ENCODE measurements at regions not wholly inside any gene's neighbourhood (a gene's known extent, or its start where the extent isn't known, plus 50 kb on each side); places are given as distances from the start of the nearest gene placed in this dataset.

GRCh38 chr5:86074297-86074696, 543.4 kb upstream of the COX7C start:
- no peaks in the 10 kb centered on the region for H3K9me3 ChIP-seq (ENCODE audit: low read depth)
- no peaks in the 10 kb centered on the region for H3K27me3 ChIP-seq
- H3K36me3 ChIP-seq (replicated peaks; ENCODE audit: insufficient read depth, low read depth) = no peaks in the 10 kb centered on the region
- no peaks in the 10 kb centered on the region for H3K9me2 ChIP-seq (replicated peaks; ENCODE audit: insufficient read depth)
- WGBS (ENCODE audit: low lambda C conversion rate, missing lambda C conversion rate) = 85% methylated on average over 3 of the region's 3 CpGs
- no peak overlapping the region for H3K4me2 ChIP-seq
- H3K79me2 ChIP-seq = no peaks in the 10 kb centered on the region
- H3K27ac ChIP-seq = no peak overlapping the region
- TF ChIP-seq EZH2phosphoT487 (IDR thresholded peaks at IDR 0.05; ENCODE audit: low read depth, severe bottlenecking, unreplicated experiment) = no peak
- no peak for TF ChIP-seq EZH2 (IDR thresholded peaks at IDR 0.05; ENCODE audit: borderline replicate concordance)
- no peak for TF ChIP-seq CTCF (IDR thresholded peaks at IDR 0.05; ENCODE audit: poor library complexity)
- H3K4me1 ChIP-seq (ENCODE audit: insufficient read depth) = no peaks in the 10 kb centered on the region
- H4K20me1 ChIP-seq (ENCODE audit: insufficient read depth, poor library complexity, severe bottlenecking) = no peaks in the 10 kb centered on the region
- no peak for DNase-seq (ENCODE audit: low spot score)
- no peak overlapping the region for H3K4me3 ChIP-seq
- no peak overlapping the region for H2AFZ ChIP-seq

DNA sequence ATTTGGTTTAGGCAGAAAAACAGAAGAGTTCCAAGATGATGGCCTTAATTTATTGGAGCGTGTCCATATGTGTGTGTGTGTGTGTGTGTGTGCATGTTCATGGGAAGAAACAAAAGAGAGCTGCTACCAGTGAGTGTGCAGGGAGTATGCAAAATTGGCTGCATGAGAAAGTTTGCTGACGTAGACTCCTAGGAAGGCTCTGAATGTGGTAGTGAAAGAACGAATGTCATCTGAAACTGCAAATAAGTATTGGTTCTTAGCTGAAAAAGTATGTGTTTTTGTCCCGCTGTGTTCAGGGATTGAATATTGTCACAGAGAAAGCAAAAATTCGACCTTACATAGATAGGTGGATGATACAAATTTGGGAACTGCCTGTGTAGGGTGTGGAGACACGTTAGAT, 542.6 kb upstream of the COX7C start:
- Histone ChIP-seq H3K79me2 (no peaks in the 10 kb centered on the region), H3K27me3 (no peaks in the 10 kb centered on the region), H4K20me1 (ENCODE audit: insufficient read depth, poor library complexity, severe bottlenecking) (no peaks in the 10 kb centered on the region), H3K4me2 (no peak overlapping the region), H3K4me3 (no peak overlapping the region), H3K36me3 (replicated peaks; ENCODE audit: insufficient read depth, low read depth) (no peaks in the 10 kb centered on the region), H3K4me1 (ENCODE audit: insufficient read depth) (no peaks in the 10 kb centered on the region), H3K27ac (no peak overlapping the region), H3K9me2 (replicated peaks; ENCODE audit: insufficient read depth) (no peaks in the 10 kb centered on the region), H2AFZ (no peak overlapping the region), H3K9me3 (ENCODE audit: low read depth) (no peaks in the 10 kb centered on the region)
- no peak for TF ChIP-seq EZH2phosphoT487 (IDR thresholded peaks at IDR 0.05; ENCODE audit: low read depth, severe bottlenecking, unreplicated experiment)
- TF ChIP-seq EZH2 (IDR thresholded peaks at IDR 0.05; ENCODE audit: borderline replicate concordance) = no peak
- no peak for TF ChIP-seq CTCF (IDR thresholded peaks at IDR 0.05; ENCODE audit: poor library complexity)
- 93% methylated on average over 6 of the region's 6 CpGs for WGBS (ENCODE audit: low lambda C conversion rate, missing lambda C conversion rate)
- no peak for DNase-seq (ENCODE audit: low spot score)

DNA sequence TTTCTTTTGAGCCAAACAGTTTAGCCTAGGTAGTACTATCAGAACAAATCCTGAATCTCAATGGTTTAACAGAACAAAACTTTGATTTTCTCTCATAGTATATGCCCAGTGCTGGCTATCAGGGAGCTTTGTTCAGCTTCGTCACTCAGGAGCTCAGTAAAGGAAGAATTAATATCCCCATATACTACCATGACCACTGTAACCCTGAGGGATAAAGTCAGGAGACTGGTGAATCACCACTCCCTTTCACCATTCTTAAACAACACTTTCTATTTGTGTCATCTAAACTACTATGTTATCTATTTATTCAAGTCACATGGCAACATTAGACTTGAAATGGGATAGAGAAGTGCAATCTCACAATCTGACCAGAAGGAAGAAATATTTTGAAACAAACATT, 522.6 kb upstream of the COX7C start:
- no peaks in the 10 kb centered on the region for H4K20me1 ChIP-seq (ENCODE audit: insufficient read depth, poor library complexity, severe bottlenecking)
- no peaks in the 10 kb centered on the region for H3K36me3 ChIP-seq (replicated peaks; ENCODE audit: insufficient read depth, low read depth)
- H3K27me3 ChIP-seq = no peaks in the 10 kb centered on the region
- DNase-seq (ENCODE audit: low spot score) = no peak
- WGBS (ENCODE audit: low lambda C conversion rate, missing lambda C conversion rate) = 77% methylated on average over 1 of the region's 1 CpG
- H3K27ac ChIP-seq = no peak overlapping the region
- H3K4me1 ChIP-seq (ENCODE audit: insufficient read depth) = no peaks in the 10 kb centered on the region
- no peaks in the 10 kb centered on the region for H3K9me2 ChIP-seq (replicated peaks; ENCODE audit: insufficient read depth)
- H3K4me2 ChIP-seq = no peak overlapping the region
- H3K79me2 ChIP-seq = no peaks in the 10 kb centered on the region
- H3K9me3 ChIP-seq (ENCODE audit: low read depth) = no peaks in the 10 kb centered on the region
- H2AFZ ChIP-seq = no peak overlapping the region
- TF ChIP-seq EZH2 (IDR thresholded peaks at IDR 0.05; ENCODE audit: borderline replicate concordance) = no peak
- TF ChIP-seq EZH2phosphoT487 (IDR thresholded peaks at IDR 0.05; ENCODE audit: low read depth, severe bottlenecking, unreplicated experiment) = no peak
- no peak for TF ChIP-seq CTCF (IDR thresholded peaks at IDR 0.05; ENCODE audit: poor library complexity)
- H3K4me3 ChIP-seq = no peak overlapping the region

DNA sequence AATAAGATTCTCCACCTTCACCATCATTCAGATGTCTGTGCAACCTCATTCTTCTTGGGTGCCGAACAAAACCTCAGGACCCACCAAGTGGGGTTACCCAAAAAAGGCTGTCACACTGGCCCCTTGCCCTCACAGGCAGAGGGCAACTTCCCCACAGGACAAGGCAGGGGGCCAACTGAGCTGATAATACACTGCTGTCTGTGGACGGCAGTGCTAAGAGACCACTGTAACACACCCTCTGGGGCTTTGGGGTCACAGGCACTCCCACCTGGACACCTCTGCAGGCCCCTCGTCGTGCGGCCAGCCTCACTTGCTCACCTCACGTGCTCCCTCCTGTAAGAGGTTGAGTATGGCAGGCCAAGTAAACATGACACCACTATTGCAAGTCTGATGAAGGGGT, 515.8 kb upstream of the COX7C start:
- WGBS (ENCODE audit: low lambda C conversion rate, missing lambda C conversion rate) = 93% methylated on average over 6 of the region's 6 CpGs
- Histone ChIP-seq H3K27me3 (no peaks in the 10 kb centered on the region), H3K36me3 (replicated peaks; ENCODE audit: insufficient read depth, low read depth) (no peaks in the 10 kb centered on the region), H2AFZ (no peak overlapping the region), H3K4me2 (no peak overlapping the region), H3K4me1 (ENCODE audit: insufficient read depth) (no peaks in the 10 kb centered on the region), H3K4me3 (no peak overlapping the region), H4K20me1 (ENCODE audit: insufficient read depth, poor library complexity, severe bottlenecking) (no peaks in the 10 kb centered on the region), H3K9me2 (replicated peaks; ENCODE audit: insufficient read depth) (no peaks in the 10 kb centered on the region), H3K79me2 (no peaks in the 10 kb centered on the region), H3K27ac (no peak overlapping the region), H3K9me3 (ENCODE audit: low read depth) (no peaks in the 10 kb centered on the region)
- no peak for TF ChIP-seq CTCF (IDR thresholded peaks at IDR 0.05; ENCODE audit: poor library complexity)
- TF ChIP-seq EZH2 (IDR thresholded peaks at IDR 0.05; ENCODE audit: borderline replicate concordance) = no peak
- no peak for TF ChIP-seq EZH2phosphoT487 (IDR thresholded peaks at IDR 0.05; ENCODE audit: low read depth, severe bottlenecking, unreplicated experiment)
- no peak for DNase-seq (ENCODE audit: low spot score)
